Pulmonary artery endothelial cell (primary cell): ENCODE measurements at regions not wholly inside any gene's neighbourhood (a gene's known extent, or its start where the extent isn't known, plus 50 kb on each side); places are given as distances from the start of the nearest gene placed in this dataset.

Experiments used
- DNase-seq: peaks from one replicate; pipeline ENCODE4 v3.0.0-alpha.2; 2011; ENCODE audit warnings: low read depth, low spot score

- DNase-seq: no peak
Observed at GRCh38 chr7:27362026-27362425, 119.4 kb downstream of the EVX1 start.

- no peak for DNase-seq
Observed at GRCh38 chr7:27364344-27364758, 121.7 kb downstream of the EVX1 start.

GRCh38 chr7:27367179-27367932 lies 124.8 kb downstream of the EVX1 start:
- no peak for DNase-seq

- no peak for DNase-seq
Observed at GRCh38 chr7:27367933-27368549, 125.4 kb downstream of the EVX1 start.

- DNase-seq: no peak
Observed at GRCh38 chr7:27374958-27375841, 132.6 kb downstream of the EVX1 start.

- DNase-seq: no peak
Observed at GRCh38 chr7:27375958-27376357, 133.4 kb downstream of the EVX1 start.

- no peak for DNase-seq
Observed at GRCh38 chr7:27377988-27378387, 135.4 kb downstream of the EVX1 start.

GRCh38 chr7:27382307-27382706 lies 139.7 kb downstream of the EVX1 start:
- no peak for DNase-seq

- no peak for DNase-seq
Observed at GRCh38 chr7:27386581-27386980, 144.0 kb downstream of the EVX1 start.

GRCh38 chr7:27387864-27388263 lies 145.3 kb downstream of the EVX1 start:
- no peak for DNase-seq

- DNase-seq: no peak
Observed at GRCh38 chr7:27388561-27388960, 146.0 kb downstream of the EVX1 start.

GRCh38 chr7:27389496-27389895 lies 146.9 kb downstream of the EVX1 start:
- no peak for DNase-seq

- no peak for DNase-seq
Observed at GRCh38 chr7:27392477-27392876, 149.9 kb downstream of the EVX1 start.

GRCh38 chr7:27394871-27395270 lies 152.3 kb downstream of the EVX1 start:
- DNase-seq: no peak

GRCh38 chr7:27395626-27396025 lies 153.0 kb downstream of the EVX1 start:
- no peak for DNase-seq

GRCh38 chr7:27397503-27397902 lies 154.9 kb downstream of the EVX1 start:
- no peak for DNase-seq

- no peak for DNase-seq
Observed at GRCh38 chr7:27398851-27399250, 156.2 kb downstream of the EVX1 start.

GRCh38 chr7:27399791-27400567 lies 157.4 kb downstream of the EVX1 start:
- DNase-seq: no peak

GRCh38 chr7:27405780-27406179 lies 163.2 kb downstream of the EVX1 start:
- DNase-seq: no peak

GRCh38 chr7:27409311-27409710 lies 166.7 kb downstream of the EVX1 start:
- DNase-seq: no peak

- no peak for DNase-seq
Observed at GRCh38 chr7:27409776-27410175, 167.2 kb downstream of the EVX1 start.
